ENCODE measurements at regions not wholly inside any gene's neighbourhood (a gene's known extent, or its start where the extent isn't known, plus 50 kb on each side); places are given as distances from the start of the nearest gene placed in this dataset.

DNA sequence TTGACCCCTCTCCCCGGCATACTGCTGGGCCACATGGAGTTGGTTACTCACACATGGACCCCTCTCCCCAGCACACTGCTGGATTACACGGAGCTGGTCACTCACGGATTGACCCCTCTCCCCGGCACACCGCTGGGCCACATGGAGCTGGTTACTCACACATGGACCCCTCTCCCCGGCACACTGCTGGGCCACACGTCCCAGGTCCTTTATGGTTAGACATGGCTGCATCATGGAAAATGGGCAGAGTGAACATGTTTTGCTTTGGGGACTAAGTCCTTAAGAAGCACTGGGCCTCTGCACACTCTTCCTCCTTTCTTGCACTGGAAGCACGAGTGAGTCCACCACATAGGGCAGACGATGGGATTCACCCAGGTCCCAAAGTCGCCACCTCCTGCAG, 102.1 kb upstream of the SHH start:
- POLR2A ChIA-PET: no interaction called here
- no peak for DNase-seq (ENCODE audit: extremely low spot score)
- CTCF ChIA-PET: no interaction called here
- TF ChIP-seq, protein P1, sequence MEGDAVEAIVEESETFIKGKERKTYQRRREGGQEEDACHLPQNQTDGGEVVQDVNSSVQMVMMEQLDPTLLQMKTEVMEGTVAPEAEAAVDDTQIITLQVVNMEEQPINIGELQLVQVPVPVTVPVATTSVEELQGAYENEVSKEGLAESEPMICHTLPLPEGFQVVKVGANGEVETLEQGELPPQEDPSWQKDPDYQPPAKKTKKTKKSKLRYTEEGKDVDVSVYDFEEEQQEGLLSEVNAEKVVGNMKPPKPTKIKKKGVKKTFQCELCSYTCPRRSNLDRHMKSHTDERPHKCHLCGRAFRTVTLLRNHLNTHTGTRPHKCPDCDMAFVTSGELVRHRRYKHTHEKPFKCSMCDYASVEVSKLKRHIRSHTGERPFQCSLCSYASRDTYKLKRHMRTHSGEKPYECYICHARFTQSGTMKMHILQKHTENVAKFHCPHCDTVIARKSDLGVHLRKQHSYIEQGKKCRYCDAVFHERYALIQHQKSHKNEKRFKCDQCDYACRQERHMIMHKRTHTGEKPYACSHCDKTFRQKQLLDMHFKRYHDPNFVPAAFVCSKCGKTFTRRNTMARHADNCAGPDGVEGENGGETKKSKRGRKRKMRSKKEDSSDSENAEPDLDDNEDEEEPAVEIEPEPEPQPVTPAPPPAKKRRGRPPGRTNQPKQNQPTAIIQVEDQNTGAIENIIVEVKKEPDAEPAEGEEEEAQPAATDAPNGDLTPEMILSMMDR (IDR thresholded peaks at IDR 0.05; ENCODE audit: control extremely low read depth, extremely low read depth, low read depth, missing control alignments): no peak

DNA sequence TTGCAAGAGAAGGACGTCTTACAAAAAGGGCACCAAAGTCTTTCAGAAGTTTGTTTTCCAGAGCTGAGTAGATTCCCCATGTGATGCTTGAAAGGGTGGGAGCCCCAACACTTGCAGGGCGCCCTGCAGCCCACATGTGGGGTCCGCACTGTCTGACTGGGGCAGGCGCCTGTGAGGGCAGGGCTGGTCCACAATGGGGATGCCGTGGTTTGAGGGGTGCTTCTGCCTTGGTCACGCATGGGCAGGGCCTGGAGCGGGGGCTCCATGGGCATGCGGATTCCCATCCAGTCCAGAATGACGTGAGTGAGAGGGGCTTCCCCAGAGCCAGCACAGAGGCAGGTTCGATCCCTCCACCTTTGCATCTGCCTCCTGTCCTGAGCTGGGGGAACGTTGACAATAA, 101.5 kb upstream of the SHH start:
- DNase-seq (ENCODE audit: extremely low spot score): no peak
- POLR2A ChIA-PET: no interaction called here
- TF ChIP-seq, protein P1 (IDR thresholded peaks at IDR 0.05; ENCODE audit: control extremely low read depth, extremely low read depth, low read depth, missing control alignments): no peak
- CTCF ChIA-PET: no interaction called here

DNA sequence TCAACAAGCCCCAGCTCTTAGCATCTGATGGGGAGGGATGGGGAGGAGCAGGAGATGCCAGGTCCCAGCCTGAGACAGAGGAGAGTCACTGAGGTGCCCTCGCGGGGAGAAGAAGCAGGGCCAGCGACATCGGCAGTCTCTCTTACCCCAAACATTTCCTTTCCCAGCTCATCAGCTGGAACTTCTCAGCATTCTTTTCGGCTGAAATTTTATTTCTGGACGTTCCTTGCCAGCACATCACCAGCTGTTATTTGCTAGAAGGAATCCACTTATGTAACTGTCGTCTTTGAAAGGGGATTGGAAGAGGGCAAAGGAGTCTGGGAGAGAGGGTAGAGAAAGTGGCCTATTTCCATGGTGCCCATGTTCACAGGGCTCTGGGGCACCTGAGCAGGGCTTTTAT, 101.0 kb upstream of the SHH start:
- POLR2A ChIA-PET: no interaction called here
- CTCF ChIA-PET: interaction anchor here (1.1 kb wide), 1 partner anchor 10 kb away, joined by 3 read pairs; no protein-coding TSS in a partner anchor
- DNase-seq (ENCODE audit: extremely low spot score): no peak
- TF ChIP-seq, protein P1 (IDR thresholded peaks at IDR 0.05; ENCODE audit: control extremely low read depth, extremely low read depth, low read depth, missing control alignments): no peak

DNA sequence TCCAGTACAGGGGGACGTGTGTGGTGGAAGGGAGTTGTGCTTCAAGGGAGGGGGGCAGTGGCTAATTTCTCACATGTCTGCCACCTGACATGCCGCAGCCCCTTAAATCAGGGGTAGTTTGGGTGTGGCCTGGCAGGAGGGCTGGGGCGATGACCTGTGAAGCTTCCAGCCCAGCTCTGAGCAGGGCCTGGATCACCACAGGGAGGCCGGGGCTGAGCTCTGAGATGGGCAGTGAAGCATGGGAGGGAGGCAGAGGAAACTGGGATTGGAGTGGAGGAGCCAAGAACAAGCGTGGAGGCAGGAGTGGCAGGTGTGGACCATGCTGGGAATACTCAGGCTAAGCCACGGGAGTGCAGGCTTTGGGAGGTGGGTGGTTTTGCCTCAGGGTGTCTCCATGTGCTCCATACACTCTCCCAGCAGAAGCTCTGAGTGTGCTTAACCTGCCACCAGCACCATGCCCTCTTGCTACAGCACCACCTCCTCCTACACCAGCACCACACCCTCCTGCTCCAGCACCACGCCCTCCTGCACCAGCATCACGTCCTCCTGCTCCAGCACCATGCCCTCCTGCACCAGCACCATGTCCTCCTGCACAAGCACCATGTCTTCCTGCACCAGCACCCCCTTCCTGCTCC, 99.3 kb upstream of the SHH start:
- TF ChIP-seq, protein P1 (IDR thresholded peaks at IDR 0.05; ENCODE audit: control extremely low read depth, extremely low read depth, low read depth, missing control alignments): no peak
- POLR2A ChIA-PET: no interaction called here
- CTCF ChIA-PET: no interaction called here
- DNase-seq (ENCODE audit: extremely low spot score): no peak

DNA sequence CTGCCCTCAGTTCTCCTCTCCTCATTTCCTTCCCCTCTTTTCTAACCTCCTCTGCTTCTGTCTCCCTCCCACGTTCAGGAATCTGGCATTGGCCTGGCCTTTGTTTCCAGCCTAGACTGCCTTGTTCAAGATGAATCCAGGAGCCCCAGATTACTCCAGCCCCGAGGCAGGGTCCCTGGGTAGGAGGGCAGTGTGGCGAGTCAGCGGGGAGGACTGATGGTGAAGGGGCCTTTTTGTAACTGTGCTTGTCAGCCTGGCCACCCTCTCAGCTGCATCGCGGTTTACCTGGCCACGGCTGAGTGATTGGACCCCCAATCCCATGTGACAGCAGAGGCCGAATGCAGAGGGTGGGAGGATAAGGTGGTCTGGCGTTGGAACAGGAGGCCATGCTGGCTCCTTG, 96.1 kb upstream of the SHH start:
- no peak for DNase-seq (ENCODE audit: extremely low spot score)
- POLR2A ChIA-PET: no interaction called here
- CTCF ChIA-PET: no interaction called here
- TF ChIP-seq, protein P1 (IDR thresholded peaks at IDR 0.05; ENCODE audit: control extremely low read depth, extremely low read depth, low read depth, missing control alignments): no peak

DNA sequence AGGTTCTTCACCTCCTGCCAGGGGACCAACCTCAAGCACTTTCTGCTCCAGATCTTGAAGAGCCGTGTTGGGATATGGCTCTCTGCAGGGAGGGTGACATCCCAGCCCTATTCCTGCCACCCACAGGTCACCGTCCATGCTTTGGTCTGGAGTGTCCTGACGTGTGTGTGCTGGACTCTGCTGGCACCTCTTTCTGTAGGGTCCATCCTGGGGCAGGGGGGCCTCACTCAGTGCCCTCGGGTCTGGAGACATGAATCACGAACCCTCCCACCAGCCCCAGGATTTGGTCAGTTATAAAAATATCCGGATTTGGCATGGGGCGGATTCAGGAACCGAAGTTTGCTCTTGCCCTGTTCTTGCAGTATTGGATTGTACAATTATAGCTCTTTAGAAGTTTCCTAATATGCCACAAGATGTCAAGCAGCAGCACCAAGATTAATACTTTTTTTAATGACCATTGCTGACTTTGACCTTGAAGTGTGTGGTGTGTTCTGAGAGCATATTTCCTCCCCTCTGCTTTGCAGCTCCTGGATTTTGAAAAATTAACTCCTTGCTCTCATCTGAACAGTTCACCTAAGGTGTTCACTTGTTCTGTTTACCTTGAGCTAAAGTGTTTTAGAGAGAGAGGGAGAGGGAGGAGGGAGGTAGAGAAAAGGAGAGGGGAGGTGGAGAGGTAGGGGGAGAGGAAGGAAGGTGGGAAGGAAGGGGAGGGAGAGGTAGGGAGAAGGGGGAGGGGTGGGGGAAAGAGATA, 95.4 kb upstream of the SHH start:
- TF ChIP-seq, protein P1 (IDR thresholded peaks at IDR 0.05; ENCODE audit: control extremely low read depth, extremely low read depth, low read depth, missing control alignments): no peak
- CTCF ChIA-PET: no interaction called here
- DNase-seq (ENCODE audit: extremely low spot score): no peak
- POLR2A ChIA-PET: no interaction called here
